ENCODE measurements at regions not wholly inside any gene's neighbourhood (a gene's known extent, or its start where the extent isn't known, plus 50 kb on each side); places are given as distances from the start of the nearest gene placed in this dataset.
"Not testable (repeated sequence)": the region's sequence is repeated elsewhere in the genome, so short reads cannot be mapped to it uniquely, and the experiment has no call there.

DNA sequence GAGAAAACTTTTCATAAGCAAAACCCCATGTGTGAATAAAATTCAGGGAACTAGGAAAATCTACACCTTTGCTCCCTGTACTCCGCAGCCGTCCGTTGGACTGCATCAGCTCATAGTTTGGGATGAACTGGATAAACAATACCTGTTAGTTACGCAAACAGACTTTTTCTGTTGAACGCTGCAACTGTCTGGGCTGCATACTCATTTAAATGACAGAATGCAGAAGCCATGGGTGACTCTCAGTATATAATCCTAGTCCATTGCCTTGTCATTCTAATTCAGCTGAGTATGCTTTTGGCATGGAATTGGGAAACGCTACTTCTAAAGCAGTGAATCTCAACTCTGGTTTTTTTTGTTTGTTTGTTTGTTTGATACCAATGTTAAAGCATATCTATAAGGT, 151.6 kb downstream of the SLITRK1 start:
- DNase-seq (ENCODE audit: low read depth in 2 of 2) = no peak

- DNase-seq (ENCODE audit: low read depth in 2 of 2) = no peak
Measured at GRCh38 chr13:83722443-83722842, 159.8 kb downstream of the SLITRK1 start.

DNA sequence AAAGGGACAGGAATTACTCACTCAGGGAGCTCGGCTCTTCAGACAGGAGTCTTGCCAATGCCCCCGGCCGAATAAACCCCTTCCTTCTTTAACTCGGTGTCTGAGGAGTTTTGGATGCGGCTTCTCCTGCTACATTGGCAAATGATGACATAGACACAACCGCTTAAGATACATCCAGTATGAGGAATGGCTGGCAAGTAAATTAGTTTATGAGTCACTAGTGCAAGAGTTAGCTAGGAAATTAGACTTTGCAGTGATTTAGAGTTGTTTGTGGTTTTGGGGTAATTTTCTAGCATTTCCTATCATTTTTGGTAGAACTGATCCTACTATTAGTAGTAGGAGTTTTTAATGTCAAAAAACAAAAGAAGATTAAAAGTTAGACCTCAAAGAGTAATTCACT, 166.2 kb downstream of the SLITRK1 start:
- DNase-seq (ENCODE audit: low read depth in 2 of 2) = no peak

GRCh38 chr13:83714236-83714635, 168.0 kb downstream of the SLITRK1 start:
- DNase-seq (ENCODE audit: low read depth in 2 of 2) = no peak

GRCh38 chr13:83710133-83710515, 172.2 kb downstream of the SLITRK1 start:
- no peak for DNase-seq (ENCODE audit: low read depth in 2 of 2)

GRCh38 chr13:83709426-83710132, 172.7 kb downstream of the SLITRK1 start:
- DNase-seq (ENCODE audit: low read depth in 2 of 2) = no peak

DNA sequence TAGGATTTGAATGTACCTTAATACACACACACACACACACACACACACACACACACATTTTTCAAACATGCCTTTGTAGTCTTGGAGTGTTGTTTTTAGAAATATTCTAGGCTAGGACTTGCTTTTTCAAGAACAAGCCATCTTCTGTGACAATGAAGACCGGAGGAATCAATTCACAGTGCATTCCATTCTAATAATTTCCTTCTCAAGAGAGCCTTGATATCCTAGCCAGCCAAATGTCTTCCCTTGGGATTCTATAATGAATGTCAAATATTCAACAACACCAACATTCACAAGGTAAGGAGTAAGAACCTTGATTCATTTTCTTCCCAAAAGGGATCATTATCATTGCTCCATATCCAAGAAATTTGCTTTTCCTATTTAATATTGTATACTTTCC, 180.3 kb downstream of the SLITRK1 start:
- DNase-seq (ENCODE audit: low read depth in 2 of 2) = no peak

DNA sequence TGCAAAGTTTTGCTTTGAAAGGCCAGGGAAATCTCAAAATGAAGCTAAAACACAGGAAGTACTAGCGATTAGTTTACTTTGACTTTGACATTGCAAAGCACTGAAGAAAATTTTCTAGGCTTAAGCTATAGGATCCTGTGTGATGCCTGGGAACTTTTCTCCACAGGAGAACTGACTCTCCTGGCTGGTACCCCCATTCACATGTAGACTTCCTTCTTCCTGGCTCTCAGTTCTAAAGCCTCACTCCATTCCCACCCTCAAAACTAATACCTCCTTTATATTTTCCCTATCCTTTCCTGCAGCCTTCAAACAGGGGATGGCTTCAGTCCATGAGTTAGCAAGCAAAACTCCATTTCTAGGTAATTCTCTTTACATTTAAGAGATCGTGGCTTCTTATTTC, 189.5 kb downstream of the SLITRK1 start:
- no peak for DNase-seq (ENCODE audit: low read depth in 2 of 2)

- no peak for DNase-seq (ENCODE audit: low read depth in 2 of 2)
Measured at GRCh38 chr13:83691966-83692365, 190.3 kb downstream of the SLITRK1 start.

DNA sequence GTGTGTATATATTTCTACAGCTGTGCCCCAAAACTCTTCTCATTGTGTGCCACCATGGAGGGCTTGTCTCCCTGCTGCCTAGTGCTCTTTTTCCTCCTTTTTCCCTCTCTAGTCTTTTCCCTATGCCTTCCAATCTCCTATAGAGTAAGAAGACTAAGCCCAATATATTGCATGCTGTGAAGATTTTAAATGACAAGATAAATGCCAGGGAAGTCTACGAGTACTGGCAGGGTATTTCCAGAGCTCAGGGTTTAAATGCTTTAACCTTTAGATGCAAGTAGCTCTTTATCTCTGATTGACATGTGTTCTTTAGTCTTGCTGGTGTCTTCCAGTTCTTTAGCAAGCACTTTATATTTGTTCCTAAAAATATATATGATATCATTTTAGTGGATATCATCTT, 200.7 kb downstream of the SLITRK1 start:
- DNase-seq (ENCODE audit: low read depth in 2 of 2) = no peak

GRCh38 chr13:83677985-83678384, 204.3 kb downstream of the SLITRK1 start:
- no peak for DNase-seq (ENCODE audit: low read depth in 2 of 2)

- no peak for DNase-seq (ENCODE audit: low read depth in 2 of 2)
Measured at GRCh38 chr13:83672612-83673011, 209.7 kb downstream of the SLITRK1 start.

GRCh38 chr13:83667606-83668005, 214.7 kb downstream of the SLITRK1 start:
- no peak for DNase-seq (ENCODE audit: low read depth in 2 of 2)

GRCh38 chr13:83666141-83666540, 216.1 kb downstream of the SLITRK1 start:
- DNase-seq (ENCODE audit: low read depth in 2 of 2) = no peak

DNA sequence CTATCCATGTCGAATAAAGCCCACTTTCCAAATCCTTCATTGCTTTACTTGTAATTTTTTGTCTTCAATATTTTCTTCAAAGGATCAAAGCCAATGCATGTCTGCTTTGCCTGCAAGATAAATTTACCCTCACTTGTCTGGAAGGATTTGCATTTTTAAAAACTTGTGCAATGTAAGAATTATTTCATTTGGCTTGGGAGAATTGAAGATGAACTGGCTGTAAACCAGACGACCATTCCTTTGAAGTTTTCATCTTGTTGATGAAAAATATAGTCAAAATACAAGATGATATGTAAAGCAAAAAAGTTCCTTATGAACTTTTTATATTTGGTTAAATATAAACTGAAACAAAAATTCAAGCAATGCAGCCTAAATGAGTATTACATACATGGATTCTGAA, 225.0 kb downstream of the SLITRK1 start:
- no peak for DNase-seq (ENCODE audit: low read depth in 2 of 2)

GRCh38 chr13:83642617-83643016, 239.7 kb downstream of the SLITRK1 start:
- not testable (repeated sequence) for DNase-seq (ENCODE audit: low read depth in 2 of 2)

DNA sequence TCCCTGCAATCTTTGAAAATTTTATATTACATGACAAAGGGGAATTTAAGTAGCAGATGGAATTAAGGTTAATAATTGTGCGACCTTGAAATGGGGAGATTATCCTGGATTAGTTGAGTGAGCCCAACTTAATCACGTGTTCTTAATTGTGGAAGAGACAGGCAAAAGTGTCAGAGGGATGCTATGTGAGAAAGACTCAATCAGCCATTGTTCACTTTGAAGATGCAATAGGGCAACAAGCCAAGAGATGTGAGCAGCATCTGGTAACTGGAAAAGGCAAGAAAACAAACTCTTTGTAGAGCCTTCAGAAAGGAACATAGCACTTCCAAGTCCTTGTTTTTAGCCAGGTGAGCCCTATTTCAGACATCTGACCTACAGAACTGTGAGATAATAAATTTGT, 247.7 kb downstream of the SLITRK1 start:
- DNase-seq (ENCODE audit: low read depth in 2 of 2) = no peak

DNA sequence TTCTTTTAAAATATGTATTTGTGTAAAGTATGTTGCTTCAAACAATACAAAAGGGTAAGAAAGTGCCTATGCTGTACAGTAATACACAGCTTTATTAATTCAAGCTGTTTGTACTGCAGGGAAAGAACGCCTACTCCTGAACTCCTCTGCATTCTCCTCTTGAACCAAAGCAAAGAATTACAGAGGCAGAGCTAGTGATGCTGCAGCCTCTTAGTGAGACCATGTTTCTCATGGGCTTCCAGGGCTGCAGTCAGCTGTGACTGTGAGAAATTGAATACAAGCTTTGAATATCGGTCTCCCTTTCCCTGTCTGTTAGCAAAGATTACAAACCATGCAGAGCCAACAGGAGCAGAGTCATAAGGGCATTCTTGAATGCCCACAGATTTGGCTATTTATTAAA, 248.5 kb downstream of the SLITRK1 start:
- DNase-seq (ENCODE audit: low read depth in 2 of 2) = no peak

DNA sequence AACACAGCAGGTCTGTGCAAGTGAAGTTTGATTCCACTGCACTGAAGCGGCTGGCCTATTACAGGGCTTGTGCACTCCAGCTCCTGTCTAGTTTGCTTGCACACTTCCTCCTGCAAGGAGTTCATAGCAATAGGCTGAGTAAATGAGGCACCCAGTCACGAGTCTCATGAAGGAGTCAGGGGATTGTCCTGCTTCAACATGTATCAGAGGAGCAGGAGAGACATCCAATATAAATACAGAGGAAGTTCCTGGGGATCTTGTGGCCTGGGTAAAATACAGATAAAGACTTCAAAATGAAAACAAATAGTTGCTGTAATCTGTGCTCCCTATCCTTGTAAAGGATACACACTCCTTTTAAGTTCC, 259.9 kb downstream of the SLITRK1 start:
- no peak for DNase-seq (ENCODE audit: low read depth in 2 of 2)

- DNase-seq (ENCODE audit: low read depth in 2 of 2) = no peak
Measured at GRCh38 chr13:83621765-83622421, 260.4 kb downstream of the SLITRK1 start.

DNA sequence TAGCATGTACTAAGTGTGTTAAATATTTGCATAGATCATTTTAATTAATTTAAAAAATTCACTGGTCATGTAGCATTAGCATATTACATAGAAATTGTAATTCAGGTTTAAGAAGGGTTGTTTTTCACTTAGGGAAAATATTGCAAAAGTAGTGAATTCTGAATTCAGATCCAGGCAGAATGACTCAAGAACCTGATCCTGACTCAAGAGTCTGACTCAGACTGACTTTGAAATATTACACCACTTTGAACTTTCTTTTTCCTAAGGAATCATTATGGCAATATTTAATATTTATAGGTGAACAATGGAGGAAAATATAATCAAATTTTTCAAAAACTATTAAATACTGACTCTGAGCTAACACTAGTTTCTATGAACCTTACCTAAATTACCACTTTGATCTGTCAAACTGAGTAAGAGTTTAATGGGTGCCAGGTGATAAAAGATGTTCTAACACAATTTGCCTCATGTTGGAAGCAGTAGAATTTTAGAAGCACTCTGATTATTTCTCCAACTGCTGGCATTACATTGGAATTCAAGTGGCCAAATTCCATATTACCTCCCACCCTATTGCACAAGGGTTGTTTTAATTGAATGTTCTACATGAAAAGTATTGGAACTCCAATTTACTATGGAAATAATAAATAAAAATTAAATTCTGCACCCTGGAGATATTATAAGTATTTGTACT, 261.6 kb downstream of the SLITRK1 start:
- DNase-seq (ENCODE audit: low read depth in 2 of 2) = no peak

DNA sequence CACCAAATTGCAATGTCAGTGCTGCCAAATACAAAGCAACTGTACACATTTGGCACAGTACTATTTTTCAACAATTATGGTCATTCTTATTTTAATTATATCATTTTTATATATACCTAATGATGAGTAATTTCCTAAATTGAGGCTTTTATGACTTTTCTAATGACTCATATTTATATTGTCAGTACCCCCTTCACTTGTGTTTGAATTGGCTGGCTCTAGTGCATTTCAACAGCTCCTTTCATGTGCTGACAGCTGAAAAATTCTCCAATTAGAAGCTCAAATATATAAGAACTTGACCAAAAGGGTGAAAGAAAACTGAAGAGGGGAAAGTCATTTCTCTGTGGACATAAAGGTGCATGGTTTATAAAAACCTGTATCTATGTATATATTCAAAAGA, 263.3 kb downstream of the SLITRK1 start:
- no peak for DNase-seq (ENCODE audit: low read depth in 2 of 2)

DNA sequence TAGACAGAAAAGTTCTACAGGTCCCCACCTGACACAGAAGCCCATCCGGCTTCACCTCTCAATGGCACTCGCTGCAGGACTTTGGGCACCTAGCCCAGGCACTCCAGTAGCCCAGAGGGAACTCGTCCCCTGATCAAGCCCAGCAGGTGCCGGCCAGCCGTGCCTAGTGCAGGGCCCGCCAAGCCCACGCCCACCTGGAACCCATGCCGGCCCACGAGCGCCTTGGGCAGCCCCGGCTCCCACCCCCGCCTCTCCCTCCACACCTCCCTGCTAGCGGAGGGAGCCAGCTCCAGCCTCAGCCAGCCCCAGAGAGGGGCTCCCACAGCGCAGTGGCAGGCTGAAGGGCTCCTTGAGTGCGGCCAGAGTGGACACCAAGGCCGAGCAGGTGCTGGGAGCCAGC, 268.8 kb downstream of the SLITRK1 start:
- no peak for DNase-seq (ENCODE audit: low read depth in 2 of 2)
